ENCODE measurements at regions not wholly inside any gene's neighbourhood (a gene's known extent, or its start where the extent isn't known, plus 50 kb on each side); places are given as distances from the start of the nearest gene placed in this dataset.

GRCh38 chr4:97106161-97106560 is 1037.1 kb downstream of the STPG2 start:
- no peak for TF ChIP-seq CTCF (IDR thresholded peaks at IDR 0.05; ENCODE audit: insufficient read depth, low read depth, low read length, missing control alignments)
- no peak for DNase-seq (ENCODE audit: low read depth)
- H3K4me3 ChIP-seq (ENCODE audit: low read depth, low read length): no peak overlapping the region

GRCh38 chr4:97110506-97110905 is 1032.8 kb downstream of the STPG2 start:
- H3K4me3 ChIP-seq (ENCODE audit: low read depth, low read length): no peak overlapping the region
- TF ChIP-seq CTCF (IDR thresholded peaks at IDR 0.05; ENCODE audit: insufficient read depth, low read depth, low read length, missing control alignments): no peak
- DNase-seq (ENCODE audit: low read depth): no peak

GRCh38 chr4:97116511-97116910 is 1026.8 kb downstream of the STPG2 start:
- TF ChIP-seq CTCF (IDR thresholded peaks at IDR 0.05; ENCODE audit: insufficient read depth, low read depth, low read length, missing control alignments): no peak
- no peak overlapping the region for H3K4me3 ChIP-seq (ENCODE audit: low read depth, low read length)
- DNase-seq (ENCODE audit: low read depth): no peak

- H3K4me3 ChIP-seq (ENCODE audit: low read depth, low read length): no peak overlapping the region
- no peak for DNase-seq (ENCODE audit: low read depth)
- TF ChIP-seq CTCF (IDR thresholded peaks at IDR 0.05; ENCODE audit: insufficient read depth, low read depth, low read length, missing control alignments): no peak
These were observed 1021.8 kb downstream of the STPG2 start for GRCh38 chr4:97121493-97121892.

GRCh38 chr4:97123573-97123972 is 1019.7 kb downstream of the STPG2 start:
- H3K4me3 ChIP-seq (ENCODE audit: low read depth, low read length): no peak overlapping the region
- DNase-seq (ENCODE audit: low read depth): no peak
- no peak for TF ChIP-seq CTCF (IDR thresholded peaks at IDR 0.05; ENCODE audit: insufficient read depth, low read depth, low read length, missing control alignments)

GRCh38 chr4:97132435-97132834 is 1010.8 kb downstream of the STPG2 start:
- H3K4me3 ChIP-seq (ENCODE audit: low read depth, low read length): no peak overlapping the region
- DNase-seq (ENCODE audit: low read depth): no peak
- TF ChIP-seq CTCF (IDR thresholded peaks at IDR 0.05; ENCODE audit: insufficient read depth, low read depth, low read length, missing control alignments): no peak

GRCh38 chr4:97134456-97134855 is 1008.8 kb downstream of the STPG2 start:
- DNase-seq (ENCODE audit: low read depth): no peak
- TF ChIP-seq CTCF (IDR thresholded peaks at IDR 0.05; ENCODE audit: insufficient read depth, low read depth, low read length, missing control alignments): no peak
- H3K4me3 ChIP-seq (ENCODE audit: low read depth, low read length): no peak overlapping the region
